Spinal cord (tissue), 9 donors: ENCODE measurements at regions not wholly inside any gene's neighbourhood (a gene's known extent, or its start where the extent isn't known, plus 50 kb on each side); places are given as distances from the start of the nearest gene placed in this dataset.

Experiments used
- DNase-seq, 6 donors: peaks; one replicate each; pipeline versions ENCODE4 v3.0.0 to v3.0.0-alpha.2; 2013 to 2015; ENCODE audit warnings: low spot score in 6 of 6, low read depth in 4 of 6
- H3K27ac ChIP-seq: one replicate; pipeline ENCODE4 v1.5.1; 2013; ENCODE audit warnings: low read depth, low read length, control low read depth
- H3K27me3 ChIP-seq: one replicate; pipeline ENCODE4 v1.6.1; 2013; ENCODE audit warnings: low read length; ENCODE audit not compliant: control insufficient read depth, insufficient read depth
- H3K36me3 ChIP-seq: one replicate; pipeline ENCODE4 v1.6.1; 2013; ENCODE audit warnings: low read length; ENCODE audit not compliant: control insufficient read depth, insufficient read depth
- H3K4me1 ChIP-seq: one replicate; pipeline ENCODE4 v1.6.1; 2013; ENCODE audit warnings: low read length; ENCODE audit not compliant: control insufficient read depth, insufficient read depth
- H3K4me3 ChIP-seq: one replicate; pipeline ENCODE4 v1.5.1; 2013; ENCODE audit warnings: low read depth, low read length, control low read depth
- H3K9me3 ChIP-seq: one replicate; pipeline ENCODE4 v1.6.1; 2013; ENCODE audit warnings: low read length; ENCODE audit not compliant: control insufficient read depth, insufficient read depth
- WGBS: methylation state at CpG from one replicate; pipeline ENCODE4 v1.1.5; 2013; ENCODE audit warnings: missing lambda C conversion rate; ENCODE audit not compliant: insufficient coverage; 5-methylcytosine and 5-hydroxymethylcytosine counted together
- donor health status: healthy.

DNA sequence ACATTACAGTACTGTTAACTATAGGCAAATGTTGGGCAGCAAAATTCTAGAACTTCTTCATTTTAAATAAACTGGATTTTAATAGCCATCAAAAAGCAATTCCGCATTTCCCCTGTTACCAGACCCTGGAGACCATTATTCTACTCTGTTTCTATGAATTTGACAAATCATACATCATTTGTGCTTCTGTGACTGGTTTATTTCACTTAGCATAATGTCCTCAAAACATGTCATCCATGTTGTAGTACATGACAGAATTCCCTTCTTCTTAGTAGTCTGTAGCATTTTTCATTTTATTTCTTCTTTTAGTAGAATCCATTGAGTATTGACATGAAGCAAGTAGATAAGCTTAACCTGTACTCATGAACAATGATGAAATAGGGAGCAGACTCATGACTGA lies 59.4 kb upstream of the PPP4R3C start:
- no peaks in the 10 kb centered on the region for H3K27me3 ChIP-seq
- WGBS, result no CpG with 5 or more reads among the region's 1 CpG
- no peaks in the 10 kb centered on the region for H3K9me3 ChIP-seq
- no peak overlapping the region for H3K4me3 ChIP-seq
- H3K4me1 ChIP-seq, result no peaks in the 10 kb centered on the region
- no peak for DNase-seq
- H3K36me3 ChIP-seq, result no peaks in the 10 kb centered on the region
- no peak overlapping the region for H3K27ac ChIP-seq

DNA sequence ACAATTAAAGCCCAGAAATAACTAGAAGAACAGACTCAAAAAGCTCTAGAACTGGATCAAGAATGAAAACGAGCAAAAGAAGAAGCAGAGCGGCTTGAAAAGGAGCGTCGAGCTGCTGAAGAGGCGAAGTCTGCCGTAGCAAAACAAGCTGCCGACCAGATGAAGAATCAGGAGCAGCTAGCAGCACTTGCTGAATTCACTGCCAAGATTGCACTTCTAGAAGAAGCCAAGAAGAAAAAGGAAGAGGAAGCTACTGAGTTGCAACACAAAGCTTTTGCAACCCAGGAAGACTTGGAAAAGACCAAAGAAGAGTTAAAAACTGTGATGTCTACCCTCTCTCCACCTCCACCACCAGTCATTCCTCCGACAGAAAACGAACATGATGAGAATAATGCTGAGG lies 56.1 kb upstream of the PPP4R3C start:
- no peaks in the 10 kb centered on the region for H3K4me1 ChIP-seq
- H3K9me3 ChIP-seq, result no peaks in the 10 kb centered on the region
- H3K27me3 ChIP-seq, result no peaks in the 10 kb centered on the region
- H3K4me3 ChIP-seq, result no peak overlapping the region
- 85% methylated on average over 7 of the region's 9 CpGs for WGBS
- peak in 1 of 6 donors; percentile 23 for DNase-seq
- H3K27ac ChIP-seq, result no peak overlapping the region
- no peaks in the 10 kb centered on the region for H3K36me3 ChIP-seq
